Endothelial cell of umbilical vein (primary cell): ENCODE measurements at regions not wholly inside any gene's neighbourhood (a gene's known extent, or its start where the extent isn't known, plus 50 kb on each side); places are given as distances from the start of the nearest gene placed in this dataset.

ENCODE experiments used
- BruUV-seq: library from RNA; stranded (reverse); fragments of 400-500 nt; replicated peaks from 2 replicates; lab custom pipeline; 2021; lab: Mats Ljungman, UMichigan
- CTCF ChIA-PET: fragments of 300-600, 350-600 bp; sonication (Branson Sonifier 250); formaldehyde crosslinking; loops from one replicate; lab custom pipeline; 2021; ENCODE audit warnings: antibody characterized with exemption, inconsistent platforms; lab: Charles Lee
- POLR2A ChIA-PET: fragments of 300-600, 350-600 bp; sonication (Branson Sonifier 250); formaldehyde crosslinking; loops from one replicate; lab custom pipeline; 2021; ENCODE audit warnings: antibody characterized with exemption, inconsistent platforms; lab: Charles Lee
- DNase-seq: peaks from one replicate; pipeline ENCODE4 v3.0.0-alpha.2; 2011; ENCODE audit warnings: low read depth, low spot score
- FAIRE-seq: peaks from 2 replicates; lab custom pipeline; 2011; peaks lifted over from hg19 to GRCh38; lab: Jason Lieb, UNC
- H2AFZ ChIP-seq: 2 replicates; pipeline ENCODE4 v1.6.0; 2012; ENCODE audit warnings: low read depth, low read length, control low read depth, inconsistent platforms
- H3K27ac ChIP-seq: 2 replicates; pipeline ENCODE4 v1.5.1; 2011; ENCODE audit warnings: low read depth, mild to moderate bottlenecking, control low read depth, low read length, moderate library complexity; ENCODE audit not compliant: insufficient read depth
- H3K27me3 ChIP-seq, 2 experiments: 2 replicates each; pipeline versions ENCODE4 v1.6.0 to v1.6.1; 2011; ENCODE audit warnings: low read length in 2 of 2, mixed read lengths in 1 of 2; ENCODE audit not compliant: control insufficient read depth in 2 of 2, insufficient read depth in 2 of 2
- H3K36me3 ChIP-seq, 2 experiments: 2 replicates in 1 of 2; 3 replicates in 1 of 2; pipeline ENCODE4 v1.5.1; 2011; ENCODE audit warnings: low read length in 2 of 2, mild to moderate bottlenecking in 1 of 2, moderate library complexity in 1 of 2; ENCODE audit not compliant: control insufficient read depth in 2 of 2, insufficient read depth in 2 of 2; ENCODE audit errors: extremely low read depth in 1 of 2
- H3K4me1 ChIP-seq: 3 replicates; pipeline ENCODE4 v1.5.1; 2011; ENCODE audit warnings: mild to moderate bottlenecking, low read length; ENCODE audit not compliant: control insufficient read depth, insufficient read depth; ENCODE audit errors: extremely low read depth
- H3K4me2 ChIP-seq: 2 replicates; pipeline ENCODE4 v1.6.1; 2011; ENCODE audit warnings: low read length, control low read depth, mixed read lengths; ENCODE audit not compliant: insufficient read depth
- H3K4me3 ChIP-seq, 3 experiments: fragments of 200-600 bp in 1 of 3; sonication (generic), shearing (Covaris generic) in 1 of 3; replicated peaks in 1 of 3; 2 replicates each; pipeline ENCODE4 v1.5.1; 2011 to 2016; ENCODE audit warnings: control low read depth in 3 of 3, low read length in 3 of 3, mild to moderate bottlenecking in 2 of 3, inconsistent platforms in 1 of 3, low read depth in 1 of 3, moderate library complexity in 1 of 3; ENCODE audit not compliant: insufficient read depth in 1 of 3
- H3K79me2 ChIP-seq: 2 replicates; pipeline ENCODE4 v1.6.0; 2012; ENCODE audit warnings: low read length, inconsistent platforms; ENCODE audit not compliant: control insufficient read depth, insufficient read depth
- H3K9ac ChIP-seq: replicated peaks from 2 replicates; pipeline ENCODE3; 2011; ENCODE audit warnings: low read length, control low read depth; ENCODE audit not compliant: insufficient read depth; ENCODE audit errors: extremely low read depth
- H3K9me1 ChIP-seq: replicated peaks from 3 replicates; pipeline ENCODE4 v1.6.0; 2011; ENCODE audit warnings: mild to moderate bottlenecking, low read length; ENCODE audit not compliant: control insufficient read depth, insufficient read depth; ENCODE audit errors: extremely low read depth
- H3K9me3 ChIP-seq: replicated peaks from 2 replicates; pipeline ENCODE4 v1.5.1; 2012; ENCODE audit warnings: low read length, inconsistent platforms; ENCODE audit not compliant: control insufficient read depth, insufficient read depth
- H4K20me1 ChIP-seq: replicated peaks from 2 replicates; pipeline ENCODE3; 2011; ENCODE audit warnings: mild to moderate bottlenecking, low read length; ENCODE audit not compliant: control insufficient read depth, insufficient read depth; ENCODE audit errors: extremely low read depth
- EZH2 ChIP-seq: IDR thresholded peaks from 2 replicates; pipeline ENCODE4 v1.6.1; 2012; ENCODE audit warnings: borderline replicate concordance, low read depth, mild to moderate bottlenecking, moderate library complexity, low read length, inconsistent platforms; ENCODE audit not compliant: severe bottlenecking
- FOS ChIP-seq: IDR thresholded peaks from 2 replicates; pipeline ENCODE4 v1.6.1; 2011; ENCODE audit warnings: mild to moderate bottlenecking, low read length, moderate library complexity, borderline replicate concordance; ENCODE audit not compliant: insufficient read depth
- GATA2 ChIP-seq: IDR thresholded peaks from 2 replicates; pipeline ENCODE4 v1.7.0; 2011; ENCODE audit warnings: low read depth, mild to moderate bottlenecking, moderate library complexity, mixed read lengths, low read length; ENCODE audit not compliant: insufficient read length, insufficient read depth
- JUN ChIP-seq: IDR thresholded peaks from 2 replicates; pipeline ENCODE4 v1.6.1; 2011; ENCODE audit warnings: borderline replicate concordance, low read depth; ENCODE audit not compliant: insufficient read length, insufficient read depth
- MYC ChIP-seq: IDR thresholded peaks from one replicate; pipeline ENCODE4 v1.6.1; 2011; ENCODE audit warnings: mild to moderate bottlenecking, low read depth, low read length
- POLR2A ChIP-seq: IDR thresholded peaks from 2 replicates; pipeline ENCODE4 v1.6.1; 2012; ENCODE audit warnings: low read depth, mild to moderate bottlenecking, control low read depth, low read length
- POLR2AphosphoS5 ChIP-seq: IDR thresholded peaks from 2 replicates; pipeline ENCODE4 v1.6.1; 2012; ENCODE audit warnings: low read depth, mild to moderate bottlenecking, control low read depth, low read length, moderate library complexity; ENCODE audit not compliant: insufficient read depth
- dilution Hi-C: fragments of 300-500 bp; cut with MboI; formaldehyde crosslinking; loops from one replicate; pipeline ENCODE4 v1.15.0; 2019; ENCODE audit warnings: low sequenced_read_pairs; ENCODE audit not compliant: extremely low pct_ligation_motif_present
- intact Hi-C: fragments of 100-400 bp; cut with micrococcal nuclease; formaldehyde crosslinking; loops from one replicate; pipeline ENCODE4 v1.10.0; 2022
- TF ChIP-seq, protein P1 (sequence below), 2 donors: IDR thresholded peaks; 1 replicate in 1 of 2; 2 replicates in 1 of 2; pipeline ENCODE4 v1.5.1; 2011; ENCODE audit warnings: low read length in 2 of 2, mild to moderate bottlenecking in 2 of 2, moderate library complexity in 2 of 2, control low read depth in 1 of 2, inconsistent platforms in 1 of 2, low read depth in 1 of 2; ENCODE audit not compliant: insufficient read depth in 1 of 2; ENCODE audit errors: extremely low read depth in 1 of 2
- TF ChIP-seq, protein P2 (sequence below): IDR thresholded peaks from 2 replicates; pipeline ENCODE4 v1.6.1; 2011; ENCODE audit not compliant: insufficient read depth, insufficient read length

DNA sequence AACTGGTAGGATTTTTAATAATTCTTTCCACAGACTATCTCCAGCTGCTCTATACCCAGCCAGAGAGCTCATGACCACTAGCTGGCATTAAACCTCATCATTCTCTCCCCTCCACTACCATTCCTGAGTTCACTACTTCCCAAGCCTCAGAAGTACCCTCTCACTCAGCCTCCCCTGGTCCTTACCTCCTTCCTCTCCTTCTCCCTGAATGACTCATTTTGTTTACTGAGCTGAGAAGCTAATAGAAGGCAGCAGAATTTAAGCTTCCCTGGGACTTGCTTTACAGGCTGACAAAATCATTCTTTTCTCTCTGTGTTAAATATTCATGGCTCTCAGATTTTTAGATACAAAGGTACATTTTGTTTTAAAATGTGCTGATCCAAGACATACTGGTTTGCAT lies 305.4 kb downstream of the TLR4 start:
- Histone ChIP-seq H3K9me3 (no peaks in the 10 kb centered on the region), H3K9me1 (no peaks in the 10 kb centered on the region), H3K27ac (no peak overlapping the region), H3K9ac (no peak overlapping the region), H4K20me1 (no peaks in the 10 kb centered on the region), H3K4me1 (no peaks in the 10 kb centered on the region), H2AFZ (no peak overlapping the region), H3K4me3 (no peak overlapping the region), H3K4me2 (no peak overlapping the region), H3K27me3 (no peaks in the 10 kb centered on the region), H3K36me3 (no peaks in the 10 kb centered on the region), H3K79me2 (no peaks in the 10 kb centered on the region)
- TF ChIP-seq GATA2: no peak
- intact Hi-C loops (no loop called here), dilution Hi-C loops (no loop called here)
- ChIA-PET CTCF (no interaction called here), POLR2A (no interaction called here)
- no TSS peak for BruUV-seq
- FAIRE-seq (no peak), DNase-seq (no peak)

DNA sequence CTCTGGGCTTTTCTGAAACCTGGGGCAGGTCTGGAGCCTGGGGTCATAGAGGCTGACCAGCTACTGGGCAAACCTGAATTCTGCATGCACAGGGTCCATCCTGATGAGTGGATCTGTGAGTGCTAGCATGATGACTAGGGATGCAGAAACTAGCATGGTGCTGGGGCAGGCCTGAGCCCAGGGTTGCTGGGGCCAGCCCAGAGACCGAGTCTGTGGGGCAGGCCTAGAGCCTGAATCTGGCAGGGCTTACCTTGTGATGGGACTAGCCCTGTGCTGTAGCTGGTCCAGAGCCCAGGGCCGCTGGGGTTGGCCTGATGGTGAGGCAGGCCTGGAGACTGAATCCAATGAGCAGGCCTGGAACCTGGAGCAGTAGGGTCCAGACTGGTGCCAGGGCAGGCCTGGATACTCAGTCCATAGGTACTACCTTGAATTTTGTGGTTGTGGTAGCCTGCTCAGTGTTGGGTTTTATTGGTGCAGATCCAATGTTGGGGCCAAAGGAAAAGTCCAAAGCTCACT lies 313.5 kb downstream of the TLR4 start:
- FAIRE-seq: no peak
- Histone ChIP-seq H3K9me3 (no peaks in the 10 kb centered on the region), H3K27ac (no peak overlapping the region), H3K27me3 (no peaks in the 10 kb centered on the region), H3K36me3 (no peaks in the 10 kb centered on the region), H3K4me1 (no peaks in the 10 kb centered on the region), H3K9ac (no peak overlapping the region), H3K4me2 (no peak overlapping the region), H3K4me3 (no peak overlapping the region), H2AFZ (no peak overlapping the region), H3K79me2 (no peaks in the 10 kb centered on the region), H4K20me1 (no peaks in the 10 kb centered on the region), H3K9me1 (no peaks in the 10 kb centered on the region)
- BruUV-seq: no TSS peak
- ChIA-PET CTCF (no interaction called here), POLR2A (no interaction called here)
- DNase-seq: no peak
- no peak for TF ChIP-seq GATA2
- TF ChIP-seq POLR2A: no peak
- TF ChIP-seq, protein P1, sequence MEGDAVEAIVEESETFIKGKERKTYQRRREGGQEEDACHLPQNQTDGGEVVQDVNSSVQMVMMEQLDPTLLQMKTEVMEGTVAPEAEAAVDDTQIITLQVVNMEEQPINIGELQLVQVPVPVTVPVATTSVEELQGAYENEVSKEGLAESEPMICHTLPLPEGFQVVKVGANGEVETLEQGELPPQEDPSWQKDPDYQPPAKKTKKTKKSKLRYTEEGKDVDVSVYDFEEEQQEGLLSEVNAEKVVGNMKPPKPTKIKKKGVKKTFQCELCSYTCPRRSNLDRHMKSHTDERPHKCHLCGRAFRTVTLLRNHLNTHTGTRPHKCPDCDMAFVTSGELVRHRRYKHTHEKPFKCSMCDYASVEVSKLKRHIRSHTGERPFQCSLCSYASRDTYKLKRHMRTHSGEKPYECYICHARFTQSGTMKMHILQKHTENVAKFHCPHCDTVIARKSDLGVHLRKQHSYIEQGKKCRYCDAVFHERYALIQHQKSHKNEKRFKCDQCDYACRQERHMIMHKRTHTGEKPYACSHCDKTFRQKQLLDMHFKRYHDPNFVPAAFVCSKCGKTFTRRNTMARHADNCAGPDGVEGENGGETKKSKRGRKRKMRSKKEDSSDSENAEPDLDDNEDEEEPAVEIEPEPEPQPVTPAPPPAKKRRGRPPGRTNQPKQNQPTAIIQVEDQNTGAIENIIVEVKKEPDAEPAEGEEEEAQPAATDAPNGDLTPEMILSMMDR (IDR thresholded peaks at IDR 0.05; ENCODE audit: extremely low read depth in 1 of 2, insufficient read depth in 1 of 2, low read depth in 1 of 2, low read length in 2 of 2): no peak
- TF ChIP-seq, protein P2, sequence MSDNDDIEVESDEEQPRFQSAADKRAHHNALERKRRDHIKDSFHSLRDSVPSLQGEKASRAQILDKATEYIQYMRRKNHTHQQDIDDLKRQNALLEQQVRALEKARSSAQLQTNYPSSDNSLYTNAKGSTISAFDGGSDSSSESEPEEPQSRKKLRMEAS: no peak
- TF ChIP-seq EZH2: no peak
- TF ChIP-seq JUN: no peak
- no peak for TF ChIP-seq MYC
- TF ChIP-seq FOS: no peak
- TF ChIP-seq POLR2AphosphoS5: no peak
- dilution Hi-C loops (no loop called here), intact Hi-C loops (no loop called here)
